ENCODE measurements at regions not wholly inside any gene's neighbourhood (a gene's known extent, or its start where the extent isn't known, plus 50 kb on each side); places are given as distances from the start of the nearest gene placed in this dataset.

DNA sequence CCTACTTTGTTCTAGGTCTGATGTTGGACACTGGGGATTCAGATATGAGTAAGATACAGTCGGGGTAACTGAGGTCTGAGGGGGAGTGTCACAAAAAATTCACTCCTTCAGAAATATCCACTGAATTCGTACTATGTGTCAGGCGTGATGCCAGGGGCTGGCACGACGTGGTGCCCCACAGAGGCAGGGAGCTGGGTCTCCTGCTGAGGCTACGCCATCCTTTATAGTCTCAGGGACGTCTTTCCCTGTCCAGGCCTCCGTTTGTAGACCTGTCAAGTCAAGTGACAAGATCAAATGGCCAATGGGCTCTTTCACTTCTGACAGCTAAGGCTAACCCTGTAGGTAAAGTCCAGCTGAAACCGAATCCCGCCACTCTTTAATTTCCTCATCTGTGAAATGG is 118.8 kb upstream of the SMIM23 start:
- no peaks in the 10 kb centered on the region for H3K36me3 Mint-ChIP-seq (ENCODE audit: low read depth)
- H3K9me3 Mint-ChIP-seq, result no peaks in the 10 kb centered on the region
- intact Hi-C loops (cut with micrococcal nuclease), result no loop called here
- H3K4me1 Mint-ChIP-seq (ENCODE audit: low read depth), result no peaks in the 10 kb centered on the region
- no peak overlapping the region for H3K27ac Mint-ChIP-seq
- H3K27me3 Mint-ChIP-seq (ENCODE audit: low read depth), result peaks cover 3% of the 10 kb centered on the region
- no peak for DNase-seq (ENCODE audit: low spot score)
- H3K4me3 Mint-ChIP-seq (ENCODE audit: low read depth), result no peak overlapping the region

DNA sequence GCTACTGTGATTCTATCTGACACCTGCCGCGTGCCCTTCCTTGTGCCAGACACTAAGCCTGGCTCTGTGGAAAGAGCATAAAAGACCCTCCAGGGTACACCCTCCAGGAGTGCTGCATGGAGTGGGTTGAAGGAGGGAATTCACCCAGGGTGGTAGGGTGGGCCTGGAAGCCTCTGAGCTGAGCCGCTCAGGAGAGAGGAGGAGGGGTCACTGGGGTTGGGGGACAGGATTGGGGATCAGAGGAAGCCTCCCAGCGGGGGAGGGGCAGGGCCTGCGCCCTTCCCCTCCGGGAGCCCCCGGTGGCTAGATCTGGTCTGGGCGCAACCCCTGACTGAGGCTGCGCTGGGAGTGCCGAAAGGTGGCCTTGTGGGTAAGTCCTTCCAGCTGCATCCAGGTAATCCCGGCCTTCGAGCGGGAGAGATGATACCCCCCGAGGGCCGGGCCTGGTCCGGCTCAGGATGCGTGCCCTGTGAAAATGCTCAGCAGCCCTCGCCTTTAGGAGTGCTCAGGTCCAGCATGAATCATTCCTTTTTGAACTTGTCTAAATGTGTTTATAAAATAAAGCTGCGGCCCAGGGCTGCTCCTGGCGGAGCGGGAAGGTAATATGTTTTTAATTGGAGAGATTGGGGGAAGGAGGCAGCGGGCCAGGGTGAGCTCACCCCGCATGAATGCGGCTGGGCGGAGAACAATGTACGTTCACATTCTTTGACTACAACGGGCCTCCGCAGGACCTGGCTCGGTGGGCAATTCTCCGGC is 118.1 kb upstream of the SMIM23 start:
- Mint-ChIP-seq H3K9me3 (no peaks in the 10 kb centered on the region), H3K36me3 (ENCODE audit: low read depth) (no peaks in the 10 kb centered on the region), H3K4me3 (ENCODE audit: low read depth) (no peak overlapping the region), H3K4me1 (ENCODE audit: low read depth) (no peaks in the 10 kb centered on the region), H3K27ac (no peak overlapping the region), H3K27me3 (ENCODE audit: low read depth) (peaks cover 6% of the 10 kb centered on the region)
- intact Hi-C loops (cut with micrococcal nuclease), result no loop called here
- no peak for DNase-seq (ENCODE audit: low spot score)

DNA sequence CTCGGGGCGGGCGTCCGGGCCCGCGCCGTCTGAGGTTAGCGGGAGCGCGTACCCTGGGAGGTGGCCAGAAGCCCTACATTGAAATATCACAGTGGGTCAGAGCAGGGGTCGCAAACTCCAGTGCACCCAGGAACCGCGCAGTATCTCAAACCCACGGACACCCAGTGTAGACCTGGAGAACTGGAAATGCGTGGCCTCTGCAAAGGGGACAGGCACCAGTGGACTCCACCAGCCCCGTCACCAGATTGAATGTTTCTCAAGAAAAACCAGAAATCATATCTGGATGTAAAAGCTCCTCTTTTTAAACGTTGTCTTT is 117.6 kb upstream of the SMIM23 start:
- DNase-seq (ENCODE audit: low spot score), result no peak
- intact Hi-C loops (cut with micrococcal nuclease), result no loop called here
- H3K36me3 Mint-ChIP-seq (ENCODE audit: low read depth), result no peaks in the 10 kb centered on the region
- peaks cover 6% of the 10 kb centered on the region for H3K27me3 Mint-ChIP-seq (ENCODE audit: low read depth)
- H3K27ac Mint-ChIP-seq, result no peak overlapping the region
- no peaks in the 10 kb centered on the region for H3K9me3 Mint-ChIP-seq
- H3K4me3 Mint-ChIP-seq (ENCODE audit: low read depth), result no peak overlapping the region
- H3K4me1 Mint-ChIP-seq (ENCODE audit: low read depth), result no peaks in the 10 kb centered on the region

DNA sequence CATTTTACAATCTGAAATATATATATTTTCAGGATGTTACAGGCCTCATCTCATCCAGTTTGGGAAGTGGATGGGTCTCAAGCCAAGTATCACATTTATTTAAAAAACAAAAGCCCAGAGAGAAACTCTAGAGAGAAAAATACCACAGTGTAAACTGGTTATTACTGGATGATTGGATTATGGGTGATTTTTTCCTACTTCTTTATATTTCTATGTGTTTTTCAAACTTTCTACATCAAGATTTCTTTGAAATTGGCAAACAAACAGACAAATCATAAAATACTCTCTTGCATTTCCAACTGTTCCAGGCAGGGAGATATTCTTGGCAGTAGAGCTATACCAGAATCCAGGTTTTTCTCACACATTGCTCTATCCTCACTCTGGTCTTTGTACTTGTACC is 116.0 kb upstream of the SMIM23 start:
- no peaks in the 10 kb centered on the region for H3K4me1 Mint-ChIP-seq (ENCODE audit: low read depth)
- intact Hi-C loops (cut with micrococcal nuclease), result no loop called here
- no peak overlapping the region for H3K27ac Mint-ChIP-seq
- DNase-seq (ENCODE audit: low spot score), result no peak
- H3K27me3 Mint-ChIP-seq (ENCODE audit: low read depth), result peaks cover 6% of the 10 kb centered on the region
- H3K36me3 Mint-ChIP-seq (ENCODE audit: low read depth), result no peaks in the 10 kb centered on the region
- H3K4me3 Mint-ChIP-seq (ENCODE audit: low read depth), result no peak overlapping the region
- H3K9me3 Mint-ChIP-seq, result no peaks in the 10 kb centered on the region

DNA sequence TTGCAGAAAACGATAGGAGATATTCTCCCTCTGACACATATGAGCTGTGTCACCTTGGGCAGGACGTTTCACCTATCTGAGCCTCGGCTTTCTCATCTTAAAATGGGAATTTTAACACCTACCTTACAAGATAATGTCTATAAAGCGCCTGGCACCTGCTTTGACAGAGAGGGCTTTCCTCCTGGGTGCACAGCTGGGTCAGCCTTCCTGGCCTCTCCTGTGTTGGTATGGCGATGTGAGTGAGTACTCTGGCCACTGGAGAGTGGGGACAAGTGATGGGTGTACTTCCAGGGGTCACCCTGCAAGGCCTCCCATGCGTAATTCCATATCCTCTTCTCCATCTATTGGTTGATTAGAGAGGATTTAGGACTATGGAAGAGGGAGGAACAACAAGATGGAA is 113.1 kb upstream of the SMIM23 start:
- Mint-ChIP-seq H3K9me3 (no peaks in the 10 kb centered on the region), H3K4me1 (ENCODE audit: low read depth) (no peaks in the 10 kb centered on the region), H3K4me3 (ENCODE audit: low read depth) (no peak overlapping the region), H3K36me3 (ENCODE audit: low read depth) (no peaks in the 10 kb centered on the region), H3K27me3 (ENCODE audit: low read depth) (peaks cover 6% of the 10 kb centered on the region), H3K27ac (no peak overlapping the region)
- intact Hi-C loops (cut with micrococcal nuclease), result no loop called here
- no peak for DNase-seq (ENCODE audit: low spot score)

DNA sequence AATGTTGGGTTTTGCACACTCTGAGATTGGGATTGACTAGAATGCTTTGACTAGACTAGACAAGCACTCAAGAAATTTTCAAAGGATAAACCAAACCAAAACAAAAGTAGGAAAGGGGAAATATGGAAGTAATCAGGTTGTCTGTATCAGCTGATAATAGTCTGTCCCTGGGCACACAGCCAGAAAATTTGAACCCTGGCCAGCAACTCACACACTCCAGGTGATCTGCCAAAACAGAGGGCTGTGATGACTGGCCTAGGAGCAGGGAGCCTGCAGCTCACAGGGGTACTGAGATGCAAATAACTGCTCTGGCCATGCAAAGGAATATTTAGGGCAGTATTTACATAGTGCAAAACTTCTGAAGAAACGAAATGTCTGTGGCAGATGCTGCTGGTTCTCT is 112.3 kb upstream of the SMIM23 start:
- peaks cover 6% of the 10 kb centered on the region for H3K27me3 Mint-ChIP-seq (ENCODE audit: low read depth)
- H3K4me1 Mint-ChIP-seq (ENCODE audit: low read depth), result no peaks in the 10 kb centered on the region
- no peaks in the 10 kb centered on the region for H3K36me3 Mint-ChIP-seq (ENCODE audit: low read depth)
- no peak overlapping the region for H3K27ac Mint-ChIP-seq
- H3K4me3 Mint-ChIP-seq (ENCODE audit: low read depth), result no peak overlapping the region
- intact Hi-C loops (cut with micrococcal nuclease), result no loop called here
- no peaks in the 10 kb centered on the region for H3K9me3 Mint-ChIP-seq
- DNase-seq (ENCODE audit: low spot score), result no peak

DNA sequence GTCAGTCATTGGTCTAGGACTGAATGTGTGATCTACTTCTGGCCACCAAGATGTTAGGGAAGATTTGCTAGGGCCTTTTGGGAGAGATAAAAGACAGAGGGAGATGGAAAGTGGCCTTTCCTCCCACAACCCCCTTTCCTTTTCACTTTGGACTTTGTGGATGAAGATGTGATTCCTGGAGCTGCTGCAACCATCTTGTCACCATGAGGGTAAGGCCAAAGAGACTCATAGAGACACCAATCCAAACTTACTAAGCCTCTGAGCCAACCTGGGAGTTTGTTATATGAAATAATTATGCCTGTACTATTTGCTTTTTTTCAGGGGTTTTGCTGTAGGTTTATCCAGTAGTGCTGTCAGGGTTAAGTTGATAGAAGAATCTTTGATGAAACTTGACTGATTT is 111.8 kb upstream of the SMIM23 start:
- Mint-ChIP-seq H3K27ac (no peak overlapping the region), H3K9me3 (no peaks in the 10 kb centered on the region), H3K4me3 (ENCODE audit: low read depth) (no peak overlapping the region), H3K4me1 (ENCODE audit: low read depth) (no peaks in the 10 kb centered on the region), H3K36me3 (ENCODE audit: low read depth) (no peaks in the 10 kb centered on the region), H3K27me3 (ENCODE audit: low read depth) (peaks cover 6% of the 10 kb centered on the region)
- DNase-seq (ENCODE audit: low spot score), result no peak
- intact Hi-C loops (cut with micrococcal nuclease), result no loop called here

DNA sequence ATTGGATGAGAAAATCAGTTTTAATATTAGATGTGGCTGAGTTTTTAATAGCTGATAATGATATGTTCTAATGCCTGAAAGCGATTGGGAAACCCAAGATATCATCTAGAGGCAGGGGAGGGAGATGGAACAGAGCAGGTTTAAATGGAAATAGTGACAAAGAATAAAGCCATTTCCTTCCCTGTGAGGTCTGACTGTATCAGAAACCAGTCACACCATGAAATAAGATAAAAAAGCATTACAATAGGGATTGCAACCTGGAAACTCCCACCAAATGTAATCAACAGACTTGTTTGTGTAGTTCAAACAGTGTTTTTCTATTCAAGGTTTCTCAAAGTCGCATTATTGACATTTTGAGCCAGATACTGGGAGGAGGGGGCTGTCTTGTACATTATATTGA is 110.1 kb upstream of the SMIM23 start:
- Mint-ChIP-seq H3K4me3 (ENCODE audit: low read depth) (no peak overlapping the region), H3K9me3 (no peaks in the 10 kb centered on the region), H3K4me1 (ENCODE audit: low read depth) (no peaks in the 10 kb centered on the region), H3K27me3 (ENCODE audit: low read depth) (peaks cover 6% of the 10 kb centered on the region), H3K27ac (no peak overlapping the region), H3K36me3 (ENCODE audit: low read depth) (no peaks in the 10 kb centered on the region)
- intact Hi-C loops (cut with micrococcal nuclease), result no loop called here
- no peak for DNase-seq (ENCODE audit: low spot score)

DNA sequence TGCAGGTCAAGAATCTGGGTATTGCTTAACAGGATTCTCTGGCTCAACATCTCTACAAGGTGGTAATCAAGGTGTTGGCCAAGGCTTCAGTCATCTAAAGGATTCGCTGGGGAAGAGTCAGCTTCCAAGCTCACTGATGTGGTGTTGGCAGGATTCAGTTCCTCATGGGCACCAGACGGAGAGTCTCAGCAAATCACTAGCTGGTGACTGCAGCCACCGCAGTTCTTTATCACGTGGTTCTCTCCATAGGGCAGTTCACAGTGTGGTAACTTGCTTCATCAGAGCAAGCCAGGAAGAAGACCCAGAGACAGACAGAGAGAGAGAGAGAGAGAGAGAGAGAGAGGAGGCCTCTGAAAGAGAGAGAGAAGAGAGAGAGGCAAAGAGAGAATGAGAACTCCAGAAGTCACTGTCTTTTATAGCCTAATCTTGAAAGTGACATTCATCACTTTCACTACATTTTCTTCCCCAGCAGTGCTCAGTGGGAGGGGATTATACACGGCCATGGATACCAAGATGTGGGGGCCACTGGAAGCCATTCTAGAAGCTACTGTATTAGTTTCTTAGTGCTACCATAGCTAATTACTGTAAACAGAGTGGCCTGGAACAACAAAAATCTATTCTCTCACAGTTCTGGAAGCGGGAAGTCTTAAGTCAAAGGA is 109.2 kb upstream of the SMIM23 start:
- intact Hi-C loops (cut with micrococcal nuclease), result no loop called here
- DNase-seq (ENCODE audit: low spot score), result no peak
- Mint-ChIP-seq H3K36me3 (ENCODE audit: low read depth) (no peaks in the 10 kb centered on the region), H3K4me3 (ENCODE audit: low read depth) (no peak overlapping the region), H3K4me1 (ENCODE audit: low read depth) (no peaks in the 10 kb centered on the region), H3K9me3 (no peaks in the 10 kb centered on the region), H3K27me3 (ENCODE audit: low read depth) (peaks cover 6% of the 10 kb centered on the region), H3K27ac (no peak overlapping the region)

DNA sequence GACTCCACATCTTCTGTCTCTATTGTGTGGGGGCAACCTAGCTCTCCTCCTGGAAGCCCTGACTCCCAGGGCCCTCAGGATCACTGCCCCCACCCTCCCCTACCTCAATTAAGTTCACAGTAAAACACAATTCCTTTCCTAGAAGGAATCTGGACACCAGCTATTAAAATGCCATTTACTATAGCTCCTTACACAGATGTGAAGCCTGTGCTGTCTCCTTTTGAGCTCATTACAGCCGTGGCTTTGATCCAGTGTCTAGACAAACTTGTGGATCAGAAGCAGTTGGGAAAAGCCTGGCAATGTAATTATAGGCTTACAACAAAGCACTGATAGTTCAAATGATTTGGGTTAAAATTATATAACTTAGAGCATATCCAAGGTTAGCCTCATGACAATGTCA is 107.0 kb upstream of the SMIM23 start:
- no peaks in the 10 kb centered on the region for H3K9me3 Mint-ChIP-seq
- no peak overlapping the region for H3K4me3 Mint-ChIP-seq (ENCODE audit: low read depth)
- H3K36me3 Mint-ChIP-seq (ENCODE audit: low read depth), result no peaks in the 10 kb centered on the region
- no peaks in the 10 kb centered on the region for H3K27me3 Mint-ChIP-seq (ENCODE audit: low read depth)
- intact Hi-C loops (cut with micrococcal nuclease), result no loop called here
- no peaks in the 10 kb centered on the region for H3K4me1 Mint-ChIP-seq (ENCODE audit: low read depth)
- DNase-seq (ENCODE audit: low spot score), result no peak
- no peak overlapping the region for H3K27ac Mint-ChIP-seq

DNA sequence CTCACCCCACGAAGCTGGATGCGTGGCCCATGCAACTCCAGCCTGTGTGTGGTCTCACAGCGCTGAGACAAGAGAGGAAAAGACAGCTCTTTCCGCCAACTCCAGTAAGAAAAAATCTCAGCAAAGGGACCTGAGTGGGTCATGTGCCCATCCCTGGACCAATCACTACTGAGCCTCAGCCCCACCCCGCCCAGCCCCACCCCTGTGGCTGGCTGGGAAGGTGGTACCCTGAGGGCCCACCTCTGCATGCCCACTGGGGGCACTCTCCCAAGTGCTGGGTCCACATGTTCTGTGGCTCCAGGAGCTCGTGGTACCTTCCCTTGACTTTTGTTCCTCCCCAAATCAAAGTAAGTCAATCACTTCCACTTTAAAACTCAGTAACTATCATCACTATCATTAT is 105.1 kb upstream of the SMIM23 start:
- Mint-ChIP-seq H3K36me3 (ENCODE audit: low read depth) (no peaks in the 10 kb centered on the region), H3K27me3 (ENCODE audit: low read depth) (no peaks in the 10 kb centered on the region), H3K4me3 (ENCODE audit: low read depth) (no peak overlapping the region), H3K27ac (no peak overlapping the region), H3K4me1 (ENCODE audit: low read depth) (no peaks in the 10 kb centered on the region), H3K9me3 (no peaks in the 10 kb centered on the region)
- intact Hi-C loops (cut with micrococcal nuclease), result no loop called here
- no peak for DNase-seq (ENCODE audit: low spot score)

DNA sequence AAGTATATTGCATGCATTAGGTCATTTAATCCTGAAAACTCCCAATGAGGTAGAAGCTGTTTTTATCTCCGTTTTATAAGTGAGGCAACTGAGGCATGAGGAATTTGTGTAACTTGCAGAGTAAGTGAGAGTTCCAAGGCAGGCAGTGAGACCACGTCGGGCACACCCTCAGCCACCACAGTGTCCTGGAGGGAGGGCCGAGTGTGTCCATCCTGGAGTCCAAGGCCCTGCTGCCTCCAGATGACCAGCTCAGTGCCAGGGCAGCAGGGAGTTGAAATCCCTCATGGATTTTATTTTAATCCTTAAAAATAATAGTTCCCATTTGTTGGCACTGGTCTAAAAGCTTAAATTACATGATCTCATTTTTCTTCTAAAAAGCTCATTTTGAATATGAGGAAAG is 104.6 kb upstream of the SMIM23 start:
- no peak for DNase-seq (ENCODE audit: low spot score)
- no peaks in the 10 kb centered on the region for H3K4me1 Mint-ChIP-seq (ENCODE audit: low read depth)
- H3K27me3 Mint-ChIP-seq (ENCODE audit: low read depth), result no peaks in the 10 kb centered on the region
- intact Hi-C loops (cut with micrococcal nuclease), result no loop called here
- H3K36me3 Mint-ChIP-seq (ENCODE audit: low read depth), result no peaks in the 10 kb centered on the region
- H3K27ac Mint-ChIP-seq, result no peak overlapping the region
- H3K4me3 Mint-ChIP-seq (ENCODE audit: low read depth), result no peak overlapping the region
- no peaks in the 10 kb centered on the region for H3K9me3 Mint-ChIP-seq

DNA sequence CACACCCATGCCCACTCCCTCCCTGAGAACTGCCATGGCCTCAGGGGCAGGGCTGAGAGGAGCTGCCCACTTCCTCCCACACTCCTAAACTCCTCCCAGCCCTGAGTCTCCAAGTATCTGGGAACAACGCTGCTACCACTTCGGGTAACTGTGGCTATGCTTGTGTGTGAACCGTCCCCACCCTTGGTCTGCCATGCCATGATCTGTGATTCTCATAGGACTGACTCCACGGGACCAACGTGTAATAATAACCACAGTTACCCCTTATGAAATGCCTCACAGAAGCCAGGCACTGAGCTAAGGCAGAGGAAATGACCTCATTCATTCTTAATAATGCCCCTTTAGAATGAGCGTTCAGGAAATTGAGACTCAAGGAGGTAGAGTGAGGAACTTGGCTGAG is 103.9 kb upstream of the SMIM23 start:
- no peaks in the 10 kb centered on the region for H3K36me3 Mint-ChIP-seq (ENCODE audit: low read depth)
- no peaks in the 10 kb centered on the region for H3K9me3 Mint-ChIP-seq
- no peak for DNase-seq (ENCODE audit: low spot score)
- H3K4me1 Mint-ChIP-seq (ENCODE audit: low read depth), result no peaks in the 10 kb centered on the region
- intact Hi-C loops (cut with micrococcal nuclease), result no loop called here
- H3K27me3 Mint-ChIP-seq (ENCODE audit: low read depth), result no peaks in the 10 kb centered on the region
- no peak overlapping the region for H3K4me3 Mint-ChIP-seq (ENCODE audit: low read depth)
- H3K27ac Mint-ChIP-seq, result no peak overlapping the region

DNA sequence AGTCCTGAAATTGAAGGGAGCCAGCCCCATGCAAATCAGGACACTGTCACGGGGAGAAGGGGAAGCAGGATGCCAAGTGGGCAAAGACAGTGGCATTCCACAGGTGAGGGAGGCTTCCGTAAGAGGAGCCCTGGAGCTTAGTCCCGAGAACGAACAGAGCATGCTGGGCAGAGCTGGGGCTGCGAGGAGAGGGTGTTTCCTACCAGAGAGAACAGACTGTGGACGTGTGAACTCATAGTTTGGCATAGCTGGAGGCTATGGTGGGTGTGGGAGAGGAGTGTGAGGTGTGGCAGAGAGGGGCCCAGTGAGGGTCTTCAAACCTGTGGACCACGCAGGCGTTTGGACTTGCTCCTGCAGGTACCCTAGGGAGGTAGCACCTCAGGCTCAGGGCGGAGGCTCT is 102.8 kb upstream of the SMIM23 start:
- no peaks in the 10 kb centered on the region for H3K27me3 Mint-ChIP-seq (ENCODE audit: low read depth)
- no peak overlapping the region for H3K27ac Mint-ChIP-seq
- H3K36me3 Mint-ChIP-seq (ENCODE audit: low read depth), result no peaks in the 10 kb centered on the region
- no peaks in the 10 kb centered on the region for H3K4me1 Mint-ChIP-seq (ENCODE audit: low read depth)
- no peak overlapping the region for H3K4me3 Mint-ChIP-seq (ENCODE audit: low read depth)
- H3K9me3 Mint-ChIP-seq, result no peaks in the 10 kb centered on the region
- intact Hi-C loops (cut with micrococcal nuclease), result no loop called here
- DNase-seq (ENCODE audit: low spot score), result no peak

Data from activated T-helper 2 cell treated with anti-CD3 and anti-CD28 coated beads, Interferon-gamma antibody, Interleukin-2, Interleukin-4, amounts not matched to agents 10 μg/mL and 5 μg/mL and 100 μg/mL, durations not matched to agents 14 hours and 24 hours and 36 hours (primary cell).